AG10803 (cell line): ENCODE measurements at regions not wholly inside any gene's neighbourhood (a gene's known extent, or its start where the extent isn't known, plus 50 kb on each side); places are given as distances from the start of the nearest gene placed in this dataset.

ENCODE experiments used
- DNase-seq: peaks from one replicate; pipeline ENCODE4 v3.0.0; 2010; ENCODE audit warnings: low read depth
- H3K4me3 ChIP-seq: 2 replicates; pipeline ENCODE4 v1.5.1; 2011; ENCODE audit warnings: mild to moderate bottlenecking, low read length, control low read depth
- CTCF ChIP-seq: conservative IDR thresholded peaks from 2 replicates; pipeline ENCODE4 v1.5.1; 2011; ENCODE audit warnings: mild to moderate bottlenecking, low read length, control low read depth, inconsistent platforms

DNA sequence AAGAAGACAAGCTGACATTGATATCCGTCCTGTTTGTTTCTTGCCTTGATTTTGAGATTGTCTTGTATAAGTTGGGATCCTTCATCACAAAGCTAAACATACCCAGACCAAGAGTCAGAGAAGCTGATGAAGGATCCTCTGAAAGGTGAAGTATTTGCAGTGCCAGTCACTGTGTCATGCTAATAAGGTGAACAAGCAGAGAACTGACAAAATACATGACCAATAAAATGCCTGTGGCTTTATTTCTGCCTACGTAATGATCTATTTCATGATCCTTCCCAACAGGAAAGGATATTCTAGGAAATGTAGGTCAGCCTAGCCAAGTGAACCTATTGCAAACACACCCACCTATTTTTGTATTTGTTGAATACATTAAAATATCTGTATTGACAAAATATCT is 351.3 kb upstream of the CDH9 start:
- no peak for DNase-seq
- TF ChIP-seq CTCF = no peak
- no peak overlapping the region for H3K4me3 ChIP-seq

DNA sequence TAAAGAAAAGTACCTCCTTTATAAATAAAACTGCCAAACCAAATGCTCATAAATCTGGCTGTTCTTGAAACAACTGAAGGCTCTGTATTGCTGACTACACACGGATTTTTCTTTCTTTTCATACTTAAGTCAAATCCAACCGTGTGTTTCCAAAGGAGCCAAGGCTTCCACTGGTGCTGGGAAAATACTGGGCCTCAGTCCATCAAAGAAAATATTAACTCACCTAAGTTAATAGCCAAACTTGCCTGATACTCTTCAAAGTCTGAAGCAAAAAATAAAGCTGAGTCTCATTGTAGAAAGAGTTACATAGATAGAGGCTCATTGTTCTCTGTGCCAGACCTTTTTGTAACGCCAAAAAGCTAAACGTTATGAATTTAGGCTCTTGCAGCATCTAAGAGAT is 350.4 kb upstream of the CDH9 start:
- no peak for TF ChIP-seq CTCF

DNA sequence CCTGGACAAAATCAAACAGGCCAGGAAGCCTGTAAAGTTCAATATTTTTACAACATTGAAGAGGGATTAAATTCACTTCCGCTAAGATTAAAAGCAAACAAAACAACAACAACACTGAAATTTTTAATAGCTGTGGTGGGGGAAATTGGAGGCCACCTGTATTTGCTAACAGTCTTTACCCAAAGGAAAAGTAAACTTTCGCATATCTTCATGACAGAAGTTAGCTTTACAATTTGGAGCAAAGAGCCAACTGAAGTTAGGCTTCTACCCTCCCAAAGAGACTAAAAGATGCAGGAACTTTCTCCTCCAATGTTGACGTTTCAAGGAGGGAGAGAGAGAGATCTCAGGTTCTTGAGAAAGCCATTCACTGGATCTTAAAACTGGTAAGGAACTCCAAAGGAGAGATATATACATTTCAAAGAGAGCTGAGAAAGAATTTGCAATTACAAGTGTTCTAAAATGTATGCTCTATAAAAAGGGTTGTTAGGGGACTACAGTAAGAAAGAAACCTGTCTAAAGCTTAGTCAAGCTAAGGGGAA is 349.2 kb upstream of the CDH9 start:
- no peak overlapping the region for H3K4me3 ChIP-seq
- no peak for TF ChIP-seq CTCF
- no peak for DNase-seq

More for the DNA sequence above, 350.4 kb upstream of the CDH9 start:
- no peak for DNase-seq
- no peak overlapping the region for H3K4me3 ChIP-seq

- TF ChIP-seq CTCF = no peak
- no peak overlapping the region for H3K4me3 ChIP-seq
- DNase-seq = peak; percentile 3
These were observed 343.3 kb upstream of the CDH9 start for GRCh38 chr5:27381686-27382085.

DNA sequence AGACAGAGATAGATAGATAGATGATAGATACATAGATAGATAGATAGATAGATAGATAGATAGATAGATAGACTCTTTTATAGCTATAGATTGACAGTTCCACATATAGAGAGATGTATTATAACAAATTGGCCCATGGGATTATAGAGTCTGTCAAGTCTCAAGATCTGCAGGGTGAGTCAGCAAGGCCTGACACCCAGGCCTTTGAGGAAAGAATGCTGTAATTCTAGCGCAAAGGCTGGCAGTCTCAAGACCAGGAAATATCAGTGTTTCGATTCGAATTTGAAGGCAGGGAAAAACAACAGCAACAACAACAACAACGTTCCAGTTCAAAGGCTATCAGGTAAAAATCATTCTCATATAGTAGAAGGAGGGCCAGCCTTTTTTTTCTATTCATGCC is 339.2 kb upstream of the CDH9 start:
- no peak for TF ChIP-seq CTCF
- DNase-seq = no peak
- no peak overlapping the region for H3K4me3 ChIP-seq

DNA sequence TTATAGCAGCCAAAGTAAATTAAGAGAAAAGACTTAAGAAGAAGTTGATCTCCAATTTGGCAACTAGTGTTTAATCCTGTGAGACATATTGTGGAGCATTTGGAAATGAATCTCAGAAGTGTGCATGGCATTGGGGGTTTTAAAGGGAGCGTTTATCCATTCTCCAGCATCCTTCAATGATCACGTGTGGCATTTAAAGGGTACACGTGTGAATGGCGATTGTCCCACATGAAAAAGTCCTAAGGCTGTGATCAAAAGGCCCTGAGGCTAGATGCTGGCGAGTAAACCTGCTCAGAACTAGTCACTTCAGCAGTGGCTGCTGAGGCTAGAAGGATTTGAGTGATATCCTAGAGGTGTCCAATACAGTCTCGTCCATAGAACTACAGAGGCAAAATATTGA is 315.6 kb upstream of the CDH9 start:
- H3K4me3 ChIP-seq = no peak overlapping the region
- TF ChIP-seq CTCF = no peak
- DNase-seq = no peak

- TF ChIP-seq CTCF = no peak
- H3K4me3 ChIP-seq = no peak overlapping the region
- DNase-seq = no peak
These were observed 315.2 kb upstream of the CDH9 start for GRCh38 chr5:27353540-27353939.
